ENCODE measurements at regions not wholly inside any gene's neighbourhood (a gene's known extent, or its start where the extent isn't known, plus 50 kb on each side); places are given as distances from the start of the nearest gene placed in this dataset.
"Not testable (repeated sequence)": the region's sequence is repeated elsewhere in the genome, so short reads cannot be mapped to it uniquely, and the experiment has no call there.

GRCh38 chr20:40269274-40269673 is 419.8 kb downstream of the MAFB start:
- not testable (repeated sequence) for TF ChIP-seq CTCF (IDR thresholded peaks at IDR 0.05; ENCODE audit: insufficient read depth, low read length, poor library complexity, severe bottlenecking); EZH2phosphoT487 (conservative IDR thresholded peaks at IDR 0.05; ENCODE audit: low read length)

Measured in SU-DHL-6 (cell line).